GM18505 (cell line): ENCODE measurements at regions not wholly inside any gene's neighbourhood (a gene's known extent, or its start where the extent isn't known, plus 50 kb on each side); places are given as distances from the start of the nearest gene placed in this dataset.
"Not testable (repeated sequence)": the region's sequence is repeated elsewhere in the genome, so short reads cannot be mapped to it uniquely, and the experiment has no call there.

Experiments used
- ATAC-seq: cut with Tn5 transposase; IDR thresholded peaks from one replicate; pipeline ENCODE4 v1.9.1; 2021; ENCODE audit not compliant: unreplicated experiment

- ATAC-seq = not testable (repeated sequence)
Measured at GRCh38 chr6:57708061-57708460, 390.6 kb downstream of the PRIM2 start.

- ATAC-seq = not testable (repeated sequence)
Measured at GRCh38 chr6:57722546-57722945, 405.1 kb downstream of the PRIM2 start.

- ATAC-seq = not testable (repeated sequence)
Measured at GRCh38 chr6:57723815-57724401, 406.5 kb downstream of the PRIM2 start.

GRCh38 chr6:57729407-57729806 is 412.0 kb downstream of the PRIM2 start:
- not testable (repeated sequence) for ATAC-seq

- ATAC-seq = not testable (repeated sequence)
Measured at GRCh38 chr6:57730726-57731125, 413.3 kb downstream of the PRIM2 start.

GRCh38 chr6:57747716-57748115 is 430.3 kb downstream of the PRIM2 start:
- ATAC-seq = not testable (repeated sequence)

GRCh38 chr6:57759850-57760249 is 442.4 kb downstream of the PRIM2 start:
- not testable (repeated sequence) for ATAC-seq

- not testable (repeated sequence) for ATAC-seq
Measured at GRCh38 chr6:57792720-57793397, 475.4 kb downstream of the PRIM2 start.

- ATAC-seq = not testable (repeated sequence)
Measured at GRCh38 chr6:57793398-57793762, 475.9 kb downstream of the PRIM2 start.

- not testable (repeated sequence) for ATAC-seq
Measured at GRCh38 chr6:57799703-57800479, 482.5 kb downstream of the PRIM2 start.

GRCh38 chr6:57808581-57808980 is 491.2 kb downstream of the PRIM2 start:
- ATAC-seq = not testable (repeated sequence)

- not testable (repeated sequence) for ATAC-seq
Measured at GRCh38 chr6:57809454-57809853, 492.0 kb downstream of the PRIM2 start.

- not testable (repeated sequence) for ATAC-seq
Measured at GRCh38 chr6:57813271-57814075, 496.0 kb downstream of the PRIM2 start.

GRCh38 chr6:57815826-57816225 is 498.4 kb downstream of the PRIM2 start:
- ATAC-seq = not testable (repeated sequence)

- not testable (repeated sequence) for ATAC-seq
Measured at GRCh38 chr6:57821325-57821724, 503.9 kb downstream of the PRIM2 start.

GRCh38 chr6:57822448-57822847 is 505.0 kb downstream of the PRIM2 start:
- ATAC-seq = not testable (repeated sequence)
